Fibroblast of pulmonary artery (primary cell): ENCODE measurements at regions not wholly inside any gene's neighbourhood (a gene's known extent, or its start where the extent isn't known, plus 50 kb on each side); places are given as distances from the start of the nearest gene placed in this dataset.

Experiments
- DNase-seq: peaks from one replicate; pipeline ENCODE4 v3.0.0-alpha.2; 2010; ENCODE audit warnings: low read depth
- H3K4me3 ChIP-seq: replicated peaks from 2 replicates; pipeline ENCODE4 v1.5.1; 2011; ENCODE audit warnings: low read depth, mild to moderate bottlenecking, control low read depth, low read length, moderate library complexity
- CTCF ChIP-seq: IDR thresholded peaks from 2 replicates; pipeline ENCODE4 v1.5.1; 2011; ENCODE audit warnings: mild to moderate bottlenecking, control low read depth, low read length, inconsistent platforms; ENCODE audit errors: missing control alignments

DNA sequence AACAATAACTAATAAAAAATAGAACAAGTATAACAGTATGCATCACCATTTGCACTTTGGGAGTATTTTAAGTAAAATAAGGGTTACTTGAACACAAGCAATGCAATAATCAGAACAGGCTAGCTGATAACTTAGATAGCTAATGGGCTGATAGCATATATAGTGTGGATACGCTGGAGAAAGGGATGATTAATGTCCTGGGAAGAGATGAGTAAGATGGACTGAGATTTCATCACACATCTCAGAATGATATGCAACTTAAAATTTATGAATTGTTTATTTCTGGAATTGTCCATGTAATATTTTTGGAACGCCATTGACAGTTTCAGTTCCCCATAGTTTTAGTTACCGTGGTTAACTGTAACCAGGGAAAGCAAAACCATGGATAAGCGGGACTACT, 173.6 kb downstream of the ISL1 start:
- DNase-seq: no peak
- TF ChIP-seq CTCF: no peak
- no peak overlapping the region for H3K4me3 ChIP-seq

- TF ChIP-seq CTCF: no peak
- no peak overlapping the region for H3K4me3 ChIP-seq
- DNase-seq: no peak
Observed at GRCh38 chr5:51558682-51559081, 175.4 kb downstream of the ISL1 start.

DNA sequence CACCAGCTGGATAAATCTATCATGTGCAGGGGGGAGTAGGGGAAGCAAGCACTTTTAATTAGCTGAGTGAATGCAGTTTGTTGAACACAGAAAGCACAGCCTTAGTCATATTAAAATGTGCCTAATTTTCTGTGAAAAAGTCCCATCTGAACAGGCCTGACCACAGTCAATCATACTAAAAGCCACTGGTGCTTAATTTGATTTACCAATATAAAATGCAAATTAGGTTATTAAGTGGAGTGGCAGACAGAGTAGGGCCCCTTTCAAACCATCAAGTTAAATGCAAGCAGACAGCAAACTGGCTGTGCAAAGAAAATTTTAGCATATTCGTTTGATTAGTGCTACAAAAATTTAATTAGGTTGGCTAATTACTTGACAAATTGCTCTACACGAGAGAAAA, 176.1 kb downstream of the ISL1 start:
- no peak overlapping the region for H3K4me3 ChIP-seq
- no peak for DNase-seq
- TF ChIP-seq CTCF: no peak

GRCh38 chr5:51559921-51560658, 176.8 kb downstream of the ISL1 start:
- H3K4me3 ChIP-seq: no peak overlapping the region
- no peak for DNase-seq
- TF ChIP-seq CTCF: no peak

DNA sequence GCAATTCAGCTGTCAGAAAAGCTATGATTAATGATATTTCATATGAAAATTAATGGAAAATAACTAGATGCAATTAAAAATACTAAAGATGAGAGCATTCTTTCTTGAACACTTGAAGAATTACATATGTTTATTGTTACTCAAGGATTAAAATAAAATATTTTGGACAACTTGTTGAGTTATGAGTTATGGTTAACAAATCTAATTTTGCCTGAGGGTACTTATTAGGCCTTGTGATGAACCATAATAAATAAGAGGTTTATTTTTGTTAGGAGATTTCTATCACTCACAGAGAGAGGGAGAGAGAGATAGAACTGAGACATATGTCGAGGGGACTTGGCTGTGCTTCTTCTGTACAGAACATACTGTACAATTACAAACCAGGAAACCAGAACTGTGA, 183.7 kb downstream of the ISL1 start:
- no peak for TF ChIP-seq CTCF
- no peak for DNase-seq
- H3K4me3 ChIP-seq: no peak overlapping the region

DNA sequence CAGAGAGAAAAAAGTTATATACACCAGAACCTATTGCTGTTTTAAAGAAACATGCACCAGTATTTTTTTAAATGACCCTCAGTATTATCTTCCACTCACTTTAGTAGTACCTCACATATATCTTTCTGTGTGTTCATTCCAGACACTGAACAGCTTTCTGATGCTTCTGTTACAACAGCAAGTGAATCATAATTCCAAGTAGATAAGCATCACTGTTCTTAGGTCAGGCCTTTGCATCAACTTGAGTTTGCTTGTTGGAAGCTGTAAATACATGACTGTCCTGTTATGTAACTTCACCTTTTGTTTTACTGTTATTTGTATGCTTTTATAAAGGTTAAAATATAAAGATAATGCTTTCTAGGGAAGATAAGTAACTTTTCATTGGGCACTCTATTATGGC, 184.4 kb downstream of the ISL1 start:
- TF ChIP-seq CTCF: no peak
- H3K4me3 ChIP-seq: no peak overlapping the region
- DNase-seq: no peak

GRCh38 chr5:51573835-51574234, 190.6 kb downstream of the ISL1 start:
- DNase-seq: no peak
- no peak overlapping the region for H3K4me3 ChIP-seq
- no peak for TF ChIP-seq CTCF
